AG10803 (cell line): ENCODE measurements at regions not wholly inside any gene's neighbourhood (a gene's known extent, or its start where the extent isn't known, plus 50 kb on each side); places are given as distances from the start of the nearest gene placed in this dataset.
A peak's percentile ranks its signal among the peaks of the same experiment; 100 is the strongest.

Source experiments
- DNase-seq: peaks from one replicate; pipeline ENCODE4 v3.0.0; 2010; ENCODE audit warnings: low read depth
- H3K4me3 ChIP-seq: 2 replicates; pipeline ENCODE4 v1.5.1; 2011; ENCODE audit warnings: mild to moderate bottlenecking, low read length, control low read depth
- CTCF ChIP-seq: conservative IDR thresholded peaks from 2 replicates; pipeline ENCODE4 v1.5.1; 2011; ENCODE audit warnings: mild to moderate bottlenecking, low read length, control low read depth, inconsistent platforms

- DNase-seq: peak; percentile 82
- no peak overlapping the region for H3K4me3 ChIP-seq
- TF ChIP-seq CTCF: no peak
These were observed 624.2 kb downstream of the PLPP3 start for GRCh38 chr1:55955016-55955621.

DNA sequence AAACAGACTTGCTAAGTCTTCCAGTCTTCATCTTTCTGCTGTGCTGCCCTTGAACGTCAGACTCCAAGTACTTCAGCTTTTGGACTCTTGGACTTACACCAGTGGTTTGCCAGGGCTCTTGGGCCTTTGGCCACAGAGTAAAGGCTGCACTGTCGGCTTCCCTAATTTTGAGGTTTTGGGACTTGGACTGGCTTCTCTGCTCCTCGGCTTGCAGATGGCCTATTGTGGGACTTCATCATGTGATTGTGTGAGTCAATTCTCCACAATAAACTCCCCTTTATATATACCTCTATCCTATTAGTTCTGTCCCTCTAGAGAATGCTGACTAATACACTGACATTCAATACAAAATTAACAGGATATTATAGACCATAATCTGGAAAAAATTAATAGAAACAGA lies 628.1 kb downstream of the PLPP3 start:
- DNase-seq: peak; percentile 29
- TF ChIP-seq CTCF: no peak
- no peak overlapping the region for H3K4me3 ChIP-seq

DNA sequence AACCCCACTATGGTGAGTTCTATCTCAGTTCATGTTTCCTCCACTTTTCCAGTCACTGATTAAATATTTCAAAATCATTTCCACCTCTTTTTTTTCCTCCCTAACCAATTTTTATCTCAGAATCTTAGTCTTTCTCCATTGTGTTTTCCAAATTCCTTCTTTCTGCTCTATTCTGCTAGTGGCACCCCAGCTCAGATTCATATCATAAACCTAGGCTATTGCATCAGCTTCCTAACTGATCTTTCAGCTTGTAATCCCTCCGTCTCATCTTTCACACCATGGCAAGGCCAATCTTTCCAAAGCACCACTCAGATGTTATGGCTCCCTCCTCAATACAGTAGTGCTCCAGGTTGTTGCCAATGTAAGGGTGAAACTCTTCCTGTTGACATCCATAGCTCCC lies 631.9 kb downstream of the PLPP3 start:
- no peak for TF ChIP-seq CTCF
- no peak for DNase-seq
- H3K4me3 ChIP-seq: no peak overlapping the region

DNA sequence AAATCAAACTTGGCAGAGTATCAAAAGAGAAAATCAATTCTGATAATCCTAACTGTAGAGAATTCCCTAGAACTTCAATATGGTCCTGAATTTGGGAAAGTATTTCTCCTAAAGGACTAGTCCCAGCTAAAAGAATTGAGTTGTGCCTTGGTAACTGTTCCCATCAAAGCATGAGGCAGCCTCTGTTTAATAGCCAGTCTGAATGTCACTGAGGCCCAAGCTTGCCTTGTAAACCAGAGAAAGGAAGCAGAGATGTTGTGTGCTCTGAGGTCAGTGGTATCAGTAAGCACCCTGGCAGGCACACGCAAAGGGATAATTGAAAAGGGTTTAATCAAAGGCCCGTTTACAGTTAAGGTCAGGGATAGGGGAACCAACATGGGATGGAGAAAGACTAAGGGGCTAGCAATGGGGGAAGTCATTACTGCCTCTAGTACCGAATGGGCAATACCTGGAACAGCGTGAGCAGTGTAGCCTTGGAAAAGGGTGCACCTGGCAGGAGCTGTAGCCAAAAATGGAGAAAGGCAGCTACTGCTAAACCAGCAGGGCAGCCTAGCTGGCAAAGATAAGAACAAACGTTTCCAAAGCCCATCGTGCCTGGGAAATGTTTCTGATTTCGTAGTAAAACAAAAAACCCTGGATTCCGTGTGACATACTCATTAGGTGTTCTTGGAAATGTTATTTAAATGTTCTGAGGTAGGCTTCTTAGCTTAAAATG lies 635.5 kb downstream of the PLPP3 start:
- no peak overlapping the region for H3K4me3 ChIP-seq
- no peak for DNase-seq
- TF ChIP-seq CTCF: no peak

DNA sequence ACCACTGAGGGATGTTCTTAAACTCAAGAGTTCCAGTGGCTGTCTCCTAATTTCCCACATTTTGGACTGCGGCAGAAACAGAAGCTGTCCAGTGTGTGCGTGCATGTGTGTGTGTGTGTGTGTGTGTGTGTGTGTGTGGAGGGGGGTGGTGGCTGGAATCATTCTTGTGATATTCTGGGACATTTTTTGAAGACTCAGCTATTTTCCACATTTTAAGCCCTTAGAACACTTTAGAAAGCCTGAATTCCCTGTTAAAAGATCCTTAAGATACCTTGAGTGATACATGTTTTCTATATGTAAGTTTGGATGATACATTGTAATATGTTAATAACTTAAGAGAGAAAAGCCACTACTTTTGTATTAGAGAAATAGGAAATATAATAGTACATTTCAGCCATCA lies 636.4 kb downstream of the PLPP3 start:
- H3K4me3 ChIP-seq: no peak overlapping the region
- no peak for TF ChIP-seq CTCF
- no peak for DNase-seq

DNA sequence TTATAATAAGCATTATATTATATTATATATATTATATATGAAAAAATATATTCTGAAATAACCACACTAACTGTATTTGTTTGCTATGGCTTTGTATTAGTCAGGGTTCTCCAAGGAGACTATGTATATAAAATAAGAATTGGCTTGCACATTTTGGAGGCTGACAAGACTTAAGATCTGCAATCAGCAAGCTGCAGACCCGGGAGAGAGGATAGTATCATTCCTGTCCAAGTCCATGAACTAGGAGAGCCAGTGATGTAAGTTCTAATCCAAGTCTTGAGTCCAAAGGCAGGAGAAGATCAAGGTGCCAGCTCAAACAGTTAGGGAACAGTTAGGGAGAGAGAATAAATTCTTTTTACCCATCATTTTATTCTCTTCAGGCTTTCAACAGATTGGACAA lies 639.5 kb downstream of the PLPP3 start:
- no peak for TF ChIP-seq CTCF
- no peak overlapping the region for H3K4me3 ChIP-seq
- no peak for DNase-seq

DNA sequence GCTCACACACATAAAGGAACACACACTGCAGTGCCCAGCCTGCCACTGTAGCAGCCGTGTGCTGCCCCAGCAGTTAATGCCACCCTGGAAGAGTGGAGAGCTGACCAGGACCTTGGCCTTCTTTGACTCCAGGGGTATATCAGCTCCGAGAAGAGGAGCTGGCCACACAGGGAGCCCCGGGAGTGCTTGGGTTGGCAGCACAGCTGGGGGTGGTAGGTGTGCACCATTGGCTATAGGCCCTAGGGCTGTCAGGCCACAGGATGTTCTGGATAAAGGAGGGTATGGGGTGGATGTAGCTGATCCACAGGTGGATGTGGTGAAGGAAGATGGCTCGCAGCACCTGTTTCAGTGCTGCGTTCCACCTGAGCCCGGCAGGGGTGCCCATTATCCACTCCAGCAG lies 640.5 kb downstream of the PLPP3 start:
- no peak overlapping the region for H3K4me3 ChIP-seq
- DNase-seq: no peak
- TF ChIP-seq CTCF: no peak
